DOHH2 (cell line): ENCODE measurements at regions not wholly inside any gene's neighbourhood (a gene's known extent, or its start where the extent isn't known, plus 50 kb on each side); places are given as distances from the start of the nearest gene placed in this dataset.

Experiments used
- EZH2phosphoT487 ChIP-seq: fragments of 200-600 bp; sonication (generic); IDR thresholded peaks from 2 replicates; pipeline ENCODE4 v1.6.1; 2017; ENCODE audit warnings: borderline replicate concordance, mild to moderate bottlenecking, antibody characterized with exemption, low read length, moderate library complexity, mixed read lengths
- TF ChIP-seq, protein P1 (sequence below): fragments of 200-600 bp; sonication (generic); IDR thresholded peaks from one replicate; pipeline ENCODE4 v1.5.1; 2014; ENCODE audit warnings: antibody characterized with exemption, mild to moderate bottlenecking, low read depth, low read length; ENCODE audit not compliant: poor library complexity, severe bottlenecking

GRCh38 chr11:27253224-27253623 is 109.8 kb downstream of the CCDC34 start:
- TF ChIP-seq, protein P1, sequence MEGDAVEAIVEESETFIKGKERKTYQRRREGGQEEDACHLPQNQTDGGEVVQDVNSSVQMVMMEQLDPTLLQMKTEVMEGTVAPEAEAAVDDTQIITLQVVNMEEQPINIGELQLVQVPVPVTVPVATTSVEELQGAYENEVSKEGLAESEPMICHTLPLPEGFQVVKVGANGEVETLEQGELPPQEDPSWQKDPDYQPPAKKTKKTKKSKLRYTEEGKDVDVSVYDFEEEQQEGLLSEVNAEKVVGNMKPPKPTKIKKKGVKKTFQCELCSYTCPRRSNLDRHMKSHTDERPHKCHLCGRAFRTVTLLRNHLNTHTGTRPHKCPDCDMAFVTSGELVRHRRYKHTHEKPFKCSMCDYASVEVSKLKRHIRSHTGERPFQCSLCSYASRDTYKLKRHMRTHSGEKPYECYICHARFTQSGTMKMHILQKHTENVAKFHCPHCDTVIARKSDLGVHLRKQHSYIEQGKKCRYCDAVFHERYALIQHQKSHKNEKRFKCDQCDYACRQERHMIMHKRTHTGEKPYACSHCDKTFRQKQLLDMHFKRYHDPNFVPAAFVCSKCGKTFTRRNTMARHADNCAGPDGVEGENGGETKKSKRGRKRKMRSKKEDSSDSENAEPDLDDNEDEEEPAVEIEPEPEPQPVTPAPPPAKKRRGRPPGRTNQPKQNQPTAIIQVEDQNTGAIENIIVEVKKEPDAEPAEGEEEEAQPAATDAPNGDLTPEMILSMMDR: no peak
- TF ChIP-seq EZH2phosphoT487: no peak
